ENCODE measurements at regions not wholly inside any gene's neighbourhood (a gene's known extent, or its start where the extent isn't known, plus 50 kb on each side); places are given as distances from the start of the nearest gene placed in this dataset.
A peak's percentile ranks its signal among the peaks of the same experiment; 100 is the strongest.

DNA sequence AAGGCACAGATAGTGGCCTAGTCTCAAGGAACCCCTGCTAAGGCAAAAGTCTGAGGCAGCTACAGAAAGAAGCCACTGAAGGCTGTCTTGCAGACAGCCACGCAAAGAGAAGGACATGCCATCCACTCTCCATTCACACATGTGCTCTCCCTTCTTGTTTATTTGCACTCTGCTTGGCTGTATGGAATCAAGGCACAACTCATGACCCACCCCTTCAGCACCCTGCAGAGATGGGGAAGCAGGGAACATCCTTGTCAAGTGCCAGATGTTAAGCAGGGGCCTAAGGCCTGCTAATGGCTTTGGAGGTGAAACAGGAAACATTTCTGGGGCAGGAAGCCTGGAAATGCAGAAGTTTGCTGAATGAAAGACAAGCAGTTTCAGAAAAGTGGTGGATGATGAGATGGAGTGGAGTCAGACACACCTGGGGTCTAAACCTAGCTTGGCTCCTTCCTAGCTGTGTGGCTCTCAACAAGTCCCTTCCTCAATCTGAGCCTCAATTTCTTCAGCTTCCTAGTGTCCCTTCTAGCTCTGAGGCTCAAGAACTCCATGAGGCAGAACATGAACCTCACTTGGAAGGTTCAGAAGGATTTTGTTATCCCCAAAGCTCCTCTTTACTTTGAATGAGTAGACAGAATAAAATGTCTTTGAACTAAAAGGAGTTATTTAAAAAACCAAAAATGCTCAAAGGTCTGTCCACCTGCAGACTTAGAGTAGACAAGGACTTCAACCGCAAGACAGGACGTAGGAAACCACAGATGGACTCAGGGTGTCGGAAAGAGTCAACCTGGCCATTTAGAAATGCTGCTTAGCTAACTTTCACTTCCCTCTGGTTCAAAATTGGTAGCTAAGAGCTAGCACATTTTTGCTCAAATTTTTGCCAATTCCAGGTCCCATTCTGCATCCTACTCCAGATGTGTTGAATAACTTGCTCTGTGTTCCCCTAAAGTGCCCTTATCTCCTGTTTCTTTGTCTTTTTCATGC lies 283.1 kb downstream of the PLPP3 start:
- TF ChIP-seq POLR2A (IDR thresholded peaks at IDR 0.05): no peak
- TF ChIP-seq, protein P1, sequence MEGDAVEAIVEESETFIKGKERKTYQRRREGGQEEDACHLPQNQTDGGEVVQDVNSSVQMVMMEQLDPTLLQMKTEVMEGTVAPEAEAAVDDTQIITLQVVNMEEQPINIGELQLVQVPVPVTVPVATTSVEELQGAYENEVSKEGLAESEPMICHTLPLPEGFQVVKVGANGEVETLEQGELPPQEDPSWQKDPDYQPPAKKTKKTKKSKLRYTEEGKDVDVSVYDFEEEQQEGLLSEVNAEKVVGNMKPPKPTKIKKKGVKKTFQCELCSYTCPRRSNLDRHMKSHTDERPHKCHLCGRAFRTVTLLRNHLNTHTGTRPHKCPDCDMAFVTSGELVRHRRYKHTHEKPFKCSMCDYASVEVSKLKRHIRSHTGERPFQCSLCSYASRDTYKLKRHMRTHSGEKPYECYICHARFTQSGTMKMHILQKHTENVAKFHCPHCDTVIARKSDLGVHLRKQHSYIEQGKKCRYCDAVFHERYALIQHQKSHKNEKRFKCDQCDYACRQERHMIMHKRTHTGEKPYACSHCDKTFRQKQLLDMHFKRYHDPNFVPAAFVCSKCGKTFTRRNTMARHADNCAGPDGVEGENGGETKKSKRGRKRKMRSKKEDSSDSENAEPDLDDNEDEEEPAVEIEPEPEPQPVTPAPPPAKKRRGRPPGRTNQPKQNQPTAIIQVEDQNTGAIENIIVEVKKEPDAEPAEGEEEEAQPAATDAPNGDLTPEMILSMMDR (IDR thresholded peaks at IDR 0.05): no peak
- H3K36me3 ChIP-seq (ENCODE audit: low read depth, missing control alignments): no peaks in the 10 kb centered on the region
- intact Hi-C loops (cut with DNase I; ENCODE audit: low total_unique reads): no loop called here

GRCh38 chr1:56291374-56291919 lies 287.9 kb downstream of the PLPP3 start:
- peak; percentile 38 for DNase-seq
- 11 to 32% methylated on average over 4 to 5 of the region's 5 CpGs for WGBS, 2 donors
- H3K27ac ChIP-seq: peak overlapping the region in 1 of 2 donors; percentile 1
- no peaks in the 10 kb centered on the region for H3K27me3 ChIP-seq
- no peaks in the 10 kb centered on the region for H3K9me3 ChIP-seq
- no peaks in the 10 kb centered on the region for H3K36me3 ChIP-seq (ENCODE audit: low read depth, missing control alignments)
- TF ChIP-seq POLR2A (IDR thresholded peaks at IDR 0.05): no peak
- TF ChIP-seq, protein P1 (IDR thresholded peaks at IDR 0.05): no peak
- peaks cover 5% of the 10 kb centered on the region for H3K4me1 ChIP-seq
- no peak overlapping the region for H3K4me3 ChIP-seq
- intact Hi-C loops (cut with DNase I; ENCODE audit: low total_unique reads): no loop called here

More for the DNA sequence above, 283.1 kb downstream of the PLPP3 start:
- Histone ChIP-seq H3K27me3 (no peaks in the 10 kb centered on the region), H3K4me1 (peaks cover 3% of the 10 kb centered on the region), H3K4me3 (no peak overlapping the region), H3K27ac (no peak overlapping the region), H3K9me3 (no peaks in the 10 kb centered on the region)
- WGBS, 2 donors: 82 to 95% methylated on average over 4 of the region's 4 CpGs
- DNase-seq: no peak

DNA sequence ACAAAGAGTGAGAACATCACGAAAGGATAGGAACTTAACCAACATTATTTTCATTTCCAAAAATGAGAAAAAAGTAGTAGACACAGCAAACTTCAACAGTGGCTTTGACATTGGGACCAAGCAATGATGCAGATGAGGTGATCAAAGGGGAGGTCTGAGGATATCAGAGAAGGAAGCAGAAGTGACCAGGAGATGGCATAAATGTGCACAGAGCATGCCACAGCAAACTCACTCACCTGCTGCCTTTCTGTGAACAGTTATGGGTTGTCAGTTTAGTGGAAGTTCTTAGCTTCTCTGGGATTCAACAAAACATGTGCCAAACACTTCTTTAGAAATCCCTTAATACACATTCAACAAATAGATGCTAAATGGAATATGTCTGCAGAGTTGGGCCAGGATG lies 290.1 kb downstream of the PLPP3 start:
- Histone ChIP-seq H3K9me3 (no peaks in the 10 kb centered on the region), H3K36me3 (ENCODE audit: low read depth, missing control alignments) (no peaks in the 10 kb centered on the region), H3K4me3 (no peak overlapping the region), H3K27ac (no peak overlapping the region), H3K4me1 (peaks cover 5% of the 10 kb centered on the region), H3K27me3 (no peaks in the 10 kb centered on the region)
- DNase-seq: no peak
- no peak for TF ChIP-seq POLR2A (IDR thresholded peaks at IDR 0.05)
- TF ChIP-seq, protein P1 (IDR thresholded peaks at IDR 0.05): no peak
- intact Hi-C loops (cut with DNase I; ENCODE audit: low total_unique reads): no loop called here
- 93 to 100% methylated on average over 1 of the region's 1 CpG for WGBS, 2 donors

DNA sequence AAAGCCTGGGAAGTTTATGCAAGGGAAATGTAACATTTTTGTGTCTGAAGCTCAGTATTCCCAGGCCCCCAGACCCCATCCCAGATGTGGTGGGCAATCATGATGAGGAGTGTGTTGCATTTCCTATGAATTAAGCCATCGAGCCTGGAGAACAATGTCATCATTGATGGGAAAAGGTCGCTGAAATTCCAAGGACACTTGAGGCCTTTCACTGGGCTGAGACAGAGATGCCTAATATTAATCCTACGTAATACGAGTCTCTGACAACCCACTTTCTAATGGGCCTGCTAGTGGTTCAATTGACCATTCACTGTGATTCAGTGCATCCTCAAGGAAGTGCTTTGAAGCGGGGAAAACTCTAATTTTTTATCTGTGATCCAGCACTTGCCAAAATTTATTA lies 291.6 kb downstream of the PLPP3 start:
- intact Hi-C loops (cut with DNase I; ENCODE audit: low total_unique reads): no loop called here
- DNase-seq: no peak
- TF ChIP-seq POLR2A (IDR thresholded peaks at IDR 0.05): no peak
- TF ChIP-seq, protein P1 (IDR thresholded peaks at IDR 0.05): no peak
- no peaks in the 10 kb centered on the region for H3K27me3 ChIP-seq
- H3K36me3 ChIP-seq (ENCODE audit: low read depth, missing control alignments): no peaks in the 10 kb centered on the region
- no peak overlapping the region for H3K27ac ChIP-seq
- H3K4me1 ChIP-seq: peaks cover 5% of the 10 kb centered on the region
- 68 to 70% methylated on average over 5 of the region's 5 CpGs for WGBS, 2 donors
- no peaks in the 10 kb centered on the region for H3K9me3 ChIP-seq
- H3K4me3 ChIP-seq: no peak overlapping the region

Measured in testis (tissue), 2 donors.